Embryonic facial prominence (tissue), 1 donor: ENCODE measurements at regions not wholly inside any gene's neighbourhood (a gene's known extent, or its start where the extent isn't known, plus 50 kb on each side); places are given as distances from the start of the nearest gene placed in this dataset.
"Not testable (repeated sequence)": the region's sequence is repeated elsewhere in the genome, so short reads cannot be mapped to it uniquely, and the experiment has no call there.

Source experiments
- DNase-seq: peaks from one replicate; pipeline ENCODE4 v3.0.0-alpha.2; 2016; ENCODE audit errors: extremely low spot score

- DNase-seq = no peak
Measured at GRCh38 chr3:109804697-109805096, 467.4 kb upstream of the DPPA4 start.

GRCh38 chr3:109806929-109807328 lies 469.6 kb upstream of the DPPA4 start:
- DNase-seq = no peak

- DNase-seq = no peak
Measured at GRCh38 chr3:109809513-109809912, 472.2 kb upstream of the DPPA4 start.

- DNase-seq = no peak
Measured at GRCh38 chr3:109818081-109818480, 480.7 kb upstream of the DPPA4 start.

DNA sequence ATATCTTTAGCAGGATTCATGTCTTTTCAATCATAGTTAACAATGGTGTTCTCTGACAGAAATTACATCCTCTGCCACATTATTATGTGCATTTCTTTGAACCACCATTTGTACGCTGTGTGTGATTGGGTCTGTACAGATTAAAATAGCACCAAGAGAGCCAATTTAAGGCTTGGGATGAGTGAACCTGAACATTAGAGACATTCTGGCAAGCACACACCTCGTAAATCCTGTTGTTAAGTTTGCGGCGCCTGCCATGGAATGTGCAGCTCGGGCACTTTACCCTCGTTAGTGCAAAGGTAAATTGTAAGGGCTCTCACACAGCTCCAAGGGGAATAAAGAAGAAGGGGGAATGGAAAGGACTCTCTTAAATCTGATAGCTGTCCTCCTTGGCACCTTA lies 482.4 kb upstream of the DPPA4 start:
- DNase-seq = no peak

DNA sequence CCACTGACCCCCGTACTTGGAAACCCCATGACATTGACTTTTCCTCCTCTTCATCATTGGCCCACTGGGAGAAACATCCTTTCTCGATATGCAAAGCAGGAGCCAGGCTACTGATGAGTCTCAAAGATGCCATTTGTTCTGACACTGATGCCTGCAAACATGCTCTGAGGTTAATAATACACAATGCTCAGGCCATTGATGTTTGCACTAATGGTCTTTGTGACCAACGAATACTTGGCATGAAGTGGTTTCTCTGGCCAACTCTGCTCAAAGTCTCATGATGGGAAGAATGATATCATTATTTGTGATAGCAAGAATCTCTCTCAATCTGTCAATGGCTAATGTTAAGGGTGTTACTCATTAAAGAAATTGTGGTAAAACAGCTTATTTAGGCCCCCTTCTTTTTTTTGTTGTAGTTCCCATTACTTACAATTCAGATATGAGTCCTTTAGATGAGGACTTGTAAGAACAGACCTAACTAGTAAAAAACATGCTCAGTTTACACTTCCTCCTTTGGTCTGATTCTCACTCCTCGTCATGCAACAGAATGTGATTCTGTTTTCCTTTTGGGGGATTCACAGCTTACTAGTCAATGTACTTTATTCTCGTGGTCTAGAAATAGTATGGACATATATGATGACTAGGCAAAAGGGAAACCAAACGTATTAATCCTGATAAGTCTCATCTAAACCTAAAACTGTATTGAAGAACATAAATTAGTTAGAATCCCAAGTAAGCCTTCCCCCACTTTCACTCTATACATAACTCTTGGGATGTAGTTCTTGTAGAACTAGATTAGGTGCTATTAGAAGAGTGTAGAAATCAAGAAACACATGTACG lies 488.8 kb upstream of the DPPA4 start:
- no peak for DNase-seq

DNA sequence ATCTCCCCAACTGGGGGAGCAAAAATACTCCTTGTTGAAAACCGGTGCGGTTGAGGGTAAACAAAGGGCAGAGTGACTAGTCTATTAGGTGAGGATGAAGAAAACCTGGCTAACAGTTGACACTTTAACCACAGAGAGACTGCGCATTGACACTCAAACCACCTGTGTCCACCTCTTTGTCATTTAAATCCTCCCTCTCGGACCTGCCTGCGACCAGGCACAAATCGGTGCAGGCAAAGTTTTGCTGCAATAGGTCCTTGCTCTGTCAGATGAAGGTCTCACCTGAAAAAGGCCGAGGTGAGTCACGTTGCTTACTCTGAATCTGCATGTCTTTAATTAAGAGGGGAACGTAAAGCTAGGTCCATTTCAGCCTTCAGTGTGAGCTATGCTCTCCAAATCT lies 494.1 kb upstream of the DPPA4 start:
- no peak for DNase-seq

DNA sequence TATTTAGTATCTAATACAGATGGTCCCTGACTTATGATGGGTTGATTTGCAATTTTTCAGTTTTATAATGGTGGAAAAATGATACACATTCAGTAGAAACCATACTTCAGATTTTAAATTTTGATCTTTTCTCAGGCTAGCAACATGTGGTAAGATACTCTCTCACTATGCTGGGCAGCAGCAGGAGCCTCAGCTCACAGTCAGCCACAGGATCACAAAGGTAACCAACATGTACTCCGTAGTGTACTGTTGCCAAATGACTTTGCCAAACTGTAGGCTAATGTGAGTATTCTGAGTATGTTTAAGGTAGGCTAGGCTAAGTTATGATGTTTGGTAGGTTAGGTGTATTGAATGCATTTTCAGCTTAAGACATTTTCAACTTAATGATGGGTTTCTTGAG lies 498.6 kb upstream of the DPPA4 start:
- no peak for DNase-seq

DNA sequence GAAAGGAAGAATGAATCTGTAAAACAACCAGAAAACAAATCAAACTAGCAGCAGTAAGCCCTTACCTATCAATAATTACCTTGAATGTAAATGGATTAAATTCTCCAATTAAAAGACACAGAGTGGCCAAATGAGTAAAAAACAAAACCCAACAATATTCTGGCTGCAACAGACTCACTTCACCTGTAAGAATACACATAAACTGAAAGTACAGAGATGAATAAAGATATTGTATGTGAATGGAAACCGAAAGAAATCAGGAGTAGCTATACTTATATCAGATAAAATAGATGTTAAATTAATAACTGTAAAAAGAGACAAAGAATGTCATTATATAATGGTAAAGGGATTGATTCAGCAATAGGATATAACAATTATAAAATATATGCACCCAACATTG lies 514.5 kb upstream of the DPPA4 start:
- DNase-seq = no peak

DNA sequence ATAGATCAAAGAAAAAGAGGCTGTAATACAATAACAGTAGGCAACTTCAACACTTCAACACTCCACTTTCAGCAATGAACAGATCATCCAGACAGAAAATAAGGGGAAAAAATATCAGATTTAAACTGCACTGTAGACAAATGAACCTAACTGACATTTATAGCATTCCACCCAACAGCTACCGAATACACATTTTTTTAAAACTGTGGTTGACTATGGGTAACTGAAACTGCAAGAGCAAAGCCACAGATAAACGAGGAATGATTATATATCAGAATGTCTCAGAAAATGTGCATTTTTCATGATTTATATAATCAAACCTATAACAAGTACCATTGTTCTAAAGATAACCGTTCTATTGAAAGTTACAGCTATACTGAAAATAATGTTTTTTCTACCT lies 514.9 kb upstream of the DPPA4 start:
- no peak for DNase-seq

GRCh38 chr3:109853077-109853731 lies 515.9 kb upstream of the DPPA4 start:
- no peak for DNase-seq

- no peak for DNase-seq
Measured at GRCh38 chr3:109863701-109864100, 526.4 kb upstream of the DPPA4 start.

GRCh38 chr3:109864452-109864851 lies 527.1 kb upstream of the DPPA4 start:
- no peak for DNase-seq

GRCh38 chr3:109869586-109869985 lies 532.2 kb upstream of the DPPA4 start:
- DNase-seq = no peak

DNA sequence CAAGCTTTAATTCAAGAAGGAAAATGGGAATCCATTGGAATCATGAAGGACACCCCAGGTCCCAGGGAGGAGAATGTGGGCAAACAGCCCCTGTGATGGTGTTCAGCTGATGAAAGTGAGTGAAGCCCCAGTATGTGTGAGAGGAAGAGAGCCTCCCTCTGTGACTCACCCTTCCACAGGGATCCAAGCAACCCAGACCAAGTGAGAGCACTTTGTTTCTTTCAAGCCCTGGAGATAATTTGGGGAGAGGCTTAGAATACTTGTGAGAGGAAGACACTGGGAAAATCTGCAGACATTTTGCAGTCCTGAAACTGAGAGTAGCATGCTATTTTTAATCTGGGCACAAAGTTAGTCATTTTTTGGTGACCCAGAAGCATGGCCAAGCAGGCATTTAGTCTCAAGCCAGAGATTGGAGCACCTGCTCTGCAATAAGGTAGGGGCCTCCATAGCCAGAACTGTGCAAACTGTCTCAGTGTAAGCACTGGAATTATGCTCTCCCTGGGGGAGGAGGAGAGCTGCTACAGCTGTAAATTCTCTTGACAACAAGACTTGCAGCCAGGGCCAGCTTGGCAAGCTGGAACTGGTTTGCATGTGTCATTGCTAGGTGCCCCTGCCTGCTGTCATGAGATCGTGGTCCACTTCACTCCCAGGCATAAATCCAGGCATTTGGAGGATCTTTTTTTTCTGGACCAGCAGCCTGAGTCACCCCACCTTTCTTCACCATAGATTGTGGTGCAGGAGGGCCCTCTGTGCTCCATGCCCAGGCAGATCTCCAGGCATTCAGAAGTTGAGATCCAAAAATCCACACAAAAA lies 537.8 kb upstream of the DPPA4 start:
- no peak for DNase-seq

DNA sequence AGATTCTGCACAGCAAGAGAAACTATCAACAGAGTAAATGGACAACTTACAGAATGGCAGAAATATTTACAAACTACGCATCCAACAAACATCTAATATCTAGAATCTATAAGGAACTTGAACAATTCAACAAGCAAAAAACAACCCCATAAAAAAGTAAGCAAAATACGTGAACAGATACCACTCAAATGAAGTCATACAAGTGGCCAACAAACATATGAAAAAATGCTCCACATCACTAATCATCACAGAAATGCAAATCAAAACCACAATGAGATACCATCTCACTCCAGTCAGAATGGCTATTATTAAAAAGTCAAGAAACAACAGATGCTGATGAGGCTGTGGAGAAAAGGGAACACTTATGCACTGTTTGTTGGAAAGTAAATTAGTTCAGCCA lies 540.3 kb upstream of the DPPA4 start:
- not testable (repeated sequence) for DNase-seq

- no peak for DNase-seq
Measured at GRCh38 chr3:109882144-109882543, 544.8 kb upstream of the DPPA4 start.

- DNase-seq = no peak
Measured at GRCh38 chr3:109887293-109887692, 549.9 kb upstream of the DPPA4 start.

GRCh38 chr3:109888026-109888425 lies 550.7 kb upstream of the DPPA4 start:
- DNase-seq = no peak

GRCh38 chr3:109897734-109898133 lies 560.4 kb upstream of the DPPA4 start:
- DNase-seq = no peak

GRCh38 chr3:109899925-109900324 lies 562.6 kb upstream of the DPPA4 start:
- DNase-seq = no peak

GRCh38 chr3:109900783-109901182 lies 563.4 kb upstream of the DPPA4 start:
- no peak for DNase-seq

DNA sequence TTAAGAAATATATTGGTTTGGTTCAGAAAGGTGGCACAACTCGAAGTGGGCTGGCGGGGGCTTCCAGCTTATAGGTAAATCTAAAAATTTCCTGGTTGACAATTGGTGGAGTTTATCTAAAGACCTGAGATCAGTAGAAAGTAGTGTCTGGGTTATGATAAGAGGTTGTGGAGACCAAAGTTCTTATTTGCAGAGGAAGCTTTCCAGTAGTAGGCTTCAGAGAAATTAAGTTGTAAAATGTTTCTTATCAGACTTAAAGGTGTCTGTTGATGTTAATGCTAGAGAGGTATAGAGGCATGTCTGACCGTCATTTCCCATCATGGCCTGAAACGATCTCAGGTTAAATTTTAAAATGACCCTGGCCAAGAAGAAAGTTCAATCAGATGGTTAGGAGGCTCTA lies 565.2 kb upstream of the DPPA4 start:
- no peak for DNase-seq
